IgD-negative memory B cell (primary cell): ENCODE measurements at regions not wholly inside any gene's neighbourhood (a gene's known extent, or its start where the extent isn't known, plus 50 kb on each side); places are given as distances from the start of the nearest gene placed in this dataset.
A peak's percentile ranks its signal among the peaks of the same experiment; 100 is the strongest.
"Not testable (repeated sequence)": the region's sequence is repeated elsewhere in the genome, so short reads cannot be mapped to it uniquely, and the experiment has no call there.

ENCODE experiments used
- H3K27ac Mint-ChIP-seq, 3 donors: one replicate each; pipeline ENCODE4 v1.8.0; 2020 to 2022; ENCODE audit warnings: mild to moderate bottlenecking in 3 of 3, mixed read lengths in 3 of 3, moderate library complexity in 1 of 3
- H3K27me3 Mint-ChIP-seq: one replicate; pipeline ENCODE4 v1.8.0; 2021; ENCODE audit warnings: mixed read lengths
- H3K36me3 Mint-ChIP-seq: one replicate; pipeline ENCODE4 v1.8.0; 2020; ENCODE audit warnings: mild to moderate bottlenecking, mixed read lengths
- H3K4me1 Mint-ChIP-seq, 3 donors: one replicate each; pipeline ENCODE4 v1.8.0; 2020 to 2022; ENCODE audit warnings: mixed read lengths in 3 of 3, mild to moderate bottlenecking in 1 of 3
- H3K4me3 Mint-ChIP-seq, 4 donors: one replicate each; pipeline ENCODE4 v1.8.0; 2020 to 2022; ENCODE audit warnings: mild to moderate bottlenecking in 4 of 4, mixed read lengths in 4 of 4, moderate library complexity in 3 of 4
- H3K9me3 Mint-ChIP-seq, 3 donors: one replicate each; pipeline ENCODE4 v1.8.0; 2020 to 2021; ENCODE audit warnings: mixed read lengths in 3 of 3, mild to moderate bottlenecking in 1 of 3

DNA sequence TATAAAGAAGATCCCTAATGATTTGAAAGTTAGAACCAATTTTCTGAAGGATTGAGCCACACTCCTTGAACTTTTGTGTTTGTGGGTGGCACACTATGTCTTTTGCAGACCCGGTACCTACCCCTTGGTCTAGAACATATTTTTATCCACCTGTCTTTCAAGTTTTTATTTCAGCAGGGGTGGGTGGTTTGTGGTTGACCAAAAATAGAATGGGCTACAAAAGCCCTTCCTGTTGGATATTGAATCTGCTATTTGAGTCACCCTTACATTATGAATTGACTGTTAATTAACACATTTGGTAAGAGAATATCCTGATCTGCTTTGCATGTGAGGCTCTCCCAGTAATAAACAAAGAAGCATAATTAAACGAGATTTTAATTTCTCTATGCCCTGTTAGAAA is 401.2 kb downstream of the POTEH start:
- H3K4me3 Mint-ChIP-seq, H3K27me3 Mint-ChIP-seq, H3K4me1 Mint-ChIP-seq, H3K9me3 Mint-ChIP-seq, H3K27ac Mint-ChIP-seq, H3K36me3 Mint-ChIP-seq: not testable (repeated sequence)

- H3K4me1 Mint-ChIP-seq, H3K27me3 Mint-ChIP-seq, H3K27ac Mint-ChIP-seq, H3K9me3 Mint-ChIP-seq, H3K36me3 Mint-ChIP-seq, H3K4me3 Mint-ChIP-seq: not testable (repeated sequence)
These were observed 415.3 kb downstream of the POTEH start for GRCh38 chr22:16105121-16105520.

DNA sequence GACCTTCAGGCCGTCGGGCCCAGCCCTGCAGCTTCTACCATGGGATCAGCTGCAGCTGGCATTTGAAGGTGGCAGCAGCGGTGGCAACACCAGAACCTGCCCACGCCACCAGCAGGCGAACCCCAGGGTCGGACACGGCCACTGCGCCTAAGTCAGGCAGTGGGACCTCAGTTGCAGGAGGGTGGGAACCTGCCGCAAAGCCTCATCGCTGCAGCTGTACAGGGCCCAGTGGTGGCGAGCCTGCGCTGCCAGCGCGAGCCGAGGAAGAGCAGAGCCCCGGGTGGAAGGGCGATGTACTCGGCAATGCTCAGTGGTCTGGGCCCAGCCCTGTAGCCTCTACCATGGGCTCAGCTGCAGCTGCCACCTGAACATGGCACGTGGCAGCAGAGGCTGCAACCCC is 441.6 kb downstream of the POTEH start:
- not testable (repeated sequence) for H3K4me3 Mint-ChIP-seq, H3K36me3 Mint-ChIP-seq, H3K27me3 Mint-ChIP-seq, H3K27ac Mint-ChIP-seq, H3K4me1 Mint-ChIP-seq, H3K9me3 Mint-ChIP-seq

DNA sequence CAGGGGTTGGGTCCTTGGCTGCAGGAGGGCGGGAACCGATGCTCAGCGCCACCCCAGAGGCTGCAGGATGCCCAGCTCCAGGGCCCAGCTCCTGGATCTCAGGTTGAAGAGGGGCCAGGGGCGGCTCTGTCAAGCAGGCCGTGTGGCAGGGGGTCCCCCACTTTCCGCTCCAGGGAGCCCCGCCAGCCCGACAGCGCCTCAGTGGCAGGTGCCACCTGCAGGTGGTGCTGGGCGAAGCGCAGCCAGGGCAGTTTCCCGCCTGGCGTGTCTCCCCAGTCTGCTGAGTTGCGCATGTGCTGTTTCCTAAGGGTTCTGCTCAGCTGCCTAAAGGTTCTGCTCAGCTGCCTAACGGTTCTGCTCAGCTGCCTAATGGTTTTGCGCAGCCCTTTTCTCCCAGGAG is 442.1 kb downstream of the POTEH start:
- Mint-ChIP-seq H3K27ac (no peak overlapping the region), H3K4me3 (no peak overlapping the region), H3K4me1 (no peaks in the 10 kb centered on the region), H3K27me3 (no peaks in the 10 kb centered on the region), H3K9me3 (peaks cover 0 to 1% (median 0%) of the 10 kb centered on the region in 3 donors), H3K36me3 (peaks cover 1% of the 10 kb centered on the region)

DNA sequence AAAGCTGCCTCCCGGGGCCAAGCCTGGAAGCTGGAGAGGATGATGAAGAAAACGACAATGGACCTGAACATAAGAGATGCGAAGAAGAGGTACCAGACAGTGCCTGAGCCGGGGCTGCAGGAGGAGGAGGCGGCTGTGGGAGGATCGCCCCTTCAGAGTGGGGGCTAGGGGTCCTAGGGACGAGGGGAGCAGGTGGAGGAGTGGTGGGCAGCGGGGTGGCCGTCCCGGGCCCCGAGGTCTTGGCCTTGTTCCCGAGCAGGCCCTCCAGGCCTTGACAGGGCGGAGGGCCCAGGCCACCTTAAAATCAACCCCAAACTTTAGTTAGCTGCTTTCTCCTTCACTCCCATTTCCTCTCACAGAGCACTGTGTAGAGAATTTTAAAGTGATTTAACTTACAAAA is 442.8 kb downstream of the POTEH start:
- H3K4me3 Mint-ChIP-seq, H3K36me3 Mint-ChIP-seq, H3K4me1 Mint-ChIP-seq, H3K9me3 Mint-ChIP-seq, H3K27me3 Mint-ChIP-seq, H3K27ac Mint-ChIP-seq: not testable (repeated sequence)

- not testable (repeated sequence) for H3K36me3 Mint-ChIP-seq, H3K9me3 Mint-ChIP-seq, H3K27ac Mint-ChIP-seq, H3K4me1 Mint-ChIP-seq, H3K4me3 Mint-ChIP-seq, H3K27me3 Mint-ChIP-seq
These were observed 446.5 kb downstream of the CCT8L2 start for GRCh38 chr22:16146101-16146500.

DNA sequence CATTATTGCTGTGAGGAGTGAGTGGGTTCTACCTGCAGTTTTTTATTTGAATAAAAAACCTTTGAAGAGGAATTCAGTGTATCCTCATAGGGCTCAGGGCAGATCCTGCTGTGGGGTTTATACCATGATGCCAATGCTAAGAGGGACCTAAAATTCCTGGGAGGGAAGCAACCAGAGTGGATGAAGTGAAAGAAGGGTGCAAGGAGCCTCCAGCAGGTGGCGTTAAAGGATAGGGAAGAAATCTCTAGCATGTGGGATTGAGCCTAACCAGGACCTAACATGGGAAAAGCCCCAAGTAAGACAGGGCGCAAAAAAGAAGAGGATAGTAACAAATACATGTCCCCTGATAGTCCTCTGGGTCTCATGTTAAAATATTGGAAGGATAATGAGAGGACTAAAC is 445.7 kb downstream of the CCT8L2 start:
- not testable (repeated sequence) for H3K27ac Mint-ChIP-seq, H3K36me3 Mint-ChIP-seq, H3K27me3 Mint-ChIP-seq, H3K4me1 Mint-ChIP-seq, H3K9me3 Mint-ChIP-seq
- H3K4me3 Mint-ChIP-seq: peak overlapping the region in 1 of 4 donors; percentile 34

GRCh38 chr22:16177287-16177686 is 415.3 kb downstream of the CCT8L2 start:
- H3K4me3 Mint-ChIP-seq, H3K4me1 Mint-ChIP-seq, H3K9me3 Mint-ChIP-seq, H3K27ac Mint-ChIP-seq, H3K36me3 Mint-ChIP-seq, H3K27me3 Mint-ChIP-seq: not testable (repeated sequence)

DNA sequence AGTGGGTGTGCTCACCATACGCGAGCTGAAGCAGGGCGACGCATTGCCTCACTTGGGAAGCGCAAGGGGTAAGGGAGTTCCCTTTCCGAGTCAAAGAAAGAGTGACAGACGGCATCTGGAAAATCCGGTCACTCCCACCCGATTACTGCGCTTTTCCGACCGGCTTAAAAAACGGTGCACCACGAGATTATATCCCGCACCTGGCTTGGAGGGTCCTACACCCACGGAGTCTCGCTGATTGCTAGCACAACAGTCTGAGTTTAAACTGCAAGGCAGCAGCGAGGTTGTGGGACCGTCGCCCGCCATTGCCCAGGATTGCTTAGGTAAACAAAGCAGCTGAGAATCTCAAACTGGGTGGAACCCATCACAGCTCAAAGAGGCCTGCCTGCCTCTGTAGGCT is 408.7 kb downstream of the CCT8L2 start:
- not testable (repeated sequence) for H3K9me3 Mint-ChIP-seq, H3K4me1 Mint-ChIP-seq, H3K27me3 Mint-ChIP-seq, H3K27ac Mint-ChIP-seq, H3K36me3 Mint-ChIP-seq, H3K4me3 Mint-ChIP-seq
